Frontal cortex (tissue), 3 donors: ENCODE measurements at regions not wholly inside any gene's neighbourhood (a gene's known extent, or its start where the extent isn't known, plus 50 kb on each side); places are given as distances from the start of the nearest gene placed in this dataset.
A peak's percentile ranks its signal among the peaks of the same experiment; 100 is the strongest.
"Not testable (repeated sequence)": the region's sequence is repeated elsewhere in the genome, so short reads cannot be mapped to it uniquely, and the experiment has no call there.

Source experiments
- DNase-seq, 2 donors: peaks; one replicate each; pipeline ENCODE4 v3.0.0; 2012; ENCODE audit warnings: low spot score in 2 of 2
- FAIRE-seq: peaks from 2 replicates; lab custom pipeline; 2012; peaks lifted over from hg19 to GRCh38; lab: Jason Lieb, UNC
- donor health status: control.
- donor health status: control.
- donor health status: control.

DNA sequence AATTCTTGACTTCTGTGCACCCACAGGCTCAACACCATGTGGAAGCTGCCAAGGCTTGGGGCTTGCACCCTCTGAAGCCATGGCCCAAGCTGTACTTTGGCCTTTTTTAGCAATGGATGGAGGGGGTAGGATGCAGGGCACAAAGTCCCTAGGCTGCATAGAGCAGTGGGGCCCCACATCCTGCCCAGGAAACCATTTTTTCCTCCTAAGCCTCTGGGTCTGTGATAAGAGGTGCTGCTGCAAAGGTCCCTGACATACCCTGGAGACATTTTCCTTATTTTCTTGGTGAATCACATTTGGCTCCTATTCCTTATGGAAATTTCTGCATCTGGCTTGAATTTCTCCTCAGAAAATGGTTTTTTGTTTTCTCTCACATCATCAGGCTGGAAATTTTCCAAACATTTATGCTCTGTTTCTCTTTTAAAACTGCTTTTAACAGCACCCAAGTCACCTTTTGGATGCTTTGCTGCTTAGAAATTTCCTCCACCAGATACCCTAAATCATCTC lies 482.7 kb upstream of the TLE4 start:
- FAIRE-seq: no peak
- DNase-seq: no peak

DNA sequence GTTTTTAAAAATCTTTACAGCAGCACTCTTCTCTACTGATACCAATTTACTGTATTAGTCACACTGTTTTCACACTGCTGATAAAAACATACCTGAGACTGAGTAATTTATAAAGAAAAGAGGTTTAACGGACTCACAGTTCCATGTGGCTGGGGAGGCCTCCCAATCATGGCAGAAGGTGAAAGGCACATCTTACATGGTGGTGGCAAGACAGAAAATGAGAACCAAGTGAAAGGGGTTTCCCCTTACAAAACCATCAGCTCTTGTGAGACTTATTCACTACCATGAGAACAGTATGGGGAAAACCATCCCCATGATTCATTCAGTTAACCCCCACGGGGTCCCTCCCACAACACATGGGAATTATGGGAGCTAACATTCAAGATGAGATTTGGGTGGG lies 481.9 kb upstream of the TLE4 start:
- not testable (repeated sequence) for DNase-seq, FAIRE-seq

DNA sequence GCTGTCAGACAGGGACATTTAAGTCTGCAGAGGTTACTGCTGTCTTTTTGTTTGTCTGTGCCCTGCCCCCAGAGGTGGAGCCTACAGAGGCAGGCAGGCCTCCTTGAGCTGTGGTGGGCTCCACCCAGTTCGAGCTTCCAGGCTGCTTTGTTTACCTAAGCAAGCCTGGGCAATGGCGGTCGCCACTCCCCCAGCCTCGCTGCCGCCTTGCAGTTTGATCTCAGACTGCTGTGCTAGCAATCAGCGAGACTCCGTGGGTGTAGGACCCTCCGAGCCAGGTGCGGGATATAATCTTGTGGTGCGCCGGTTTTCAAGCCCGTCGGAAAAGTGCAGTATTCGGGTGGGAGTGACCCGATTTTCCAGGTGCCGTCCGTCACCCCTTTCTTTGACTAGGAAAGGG lies 468.5 kb upstream of the TLE4 start:
- FAIRE-seq, DNase-seq: not testable (repeated sequence)

DNA sequence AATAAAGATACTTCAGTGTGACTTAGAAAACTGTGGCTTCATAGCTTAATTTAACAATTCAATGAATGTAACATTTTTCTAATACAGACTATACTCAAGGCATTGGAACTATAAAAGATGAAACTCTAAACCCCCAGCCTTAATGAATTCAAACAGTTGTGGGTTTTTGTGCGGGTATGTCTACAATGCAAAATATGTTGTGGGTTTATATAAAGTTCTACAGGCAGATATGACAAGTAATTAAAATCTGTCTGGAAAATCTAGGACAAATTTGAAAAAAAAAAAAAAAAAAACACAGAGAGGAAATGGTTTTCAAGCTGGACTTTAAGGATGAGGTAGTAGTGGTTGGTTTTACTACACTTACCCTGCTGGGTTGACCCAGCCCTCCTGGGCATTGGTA lies 467.5 kb upstream of the TLE4 start:
- FAIRE-seq: no peak
- no peak for DNase-seq

DNA sequence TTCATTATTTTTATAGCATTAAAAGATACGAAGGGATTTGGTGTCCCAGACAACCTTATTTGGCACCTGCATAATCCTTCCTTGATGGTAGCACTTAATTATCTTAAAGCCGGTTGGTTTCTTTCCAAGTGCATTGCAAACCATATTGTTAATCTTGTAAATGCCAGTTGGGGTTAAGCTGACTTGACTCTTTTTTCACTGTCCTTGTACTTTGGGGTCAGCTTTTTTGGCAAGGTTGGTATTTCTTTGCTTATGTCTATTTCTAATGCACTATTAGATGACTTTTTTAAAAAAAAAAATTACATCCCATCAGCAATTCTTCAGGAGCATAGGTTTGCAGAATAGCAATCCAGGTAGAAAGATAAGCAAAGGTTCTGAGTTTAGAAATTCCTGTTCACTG lies 466.8 kb upstream of the TLE4 start:
- DNase-seq (no peak), FAIRE-seq (no peak)

DNA sequence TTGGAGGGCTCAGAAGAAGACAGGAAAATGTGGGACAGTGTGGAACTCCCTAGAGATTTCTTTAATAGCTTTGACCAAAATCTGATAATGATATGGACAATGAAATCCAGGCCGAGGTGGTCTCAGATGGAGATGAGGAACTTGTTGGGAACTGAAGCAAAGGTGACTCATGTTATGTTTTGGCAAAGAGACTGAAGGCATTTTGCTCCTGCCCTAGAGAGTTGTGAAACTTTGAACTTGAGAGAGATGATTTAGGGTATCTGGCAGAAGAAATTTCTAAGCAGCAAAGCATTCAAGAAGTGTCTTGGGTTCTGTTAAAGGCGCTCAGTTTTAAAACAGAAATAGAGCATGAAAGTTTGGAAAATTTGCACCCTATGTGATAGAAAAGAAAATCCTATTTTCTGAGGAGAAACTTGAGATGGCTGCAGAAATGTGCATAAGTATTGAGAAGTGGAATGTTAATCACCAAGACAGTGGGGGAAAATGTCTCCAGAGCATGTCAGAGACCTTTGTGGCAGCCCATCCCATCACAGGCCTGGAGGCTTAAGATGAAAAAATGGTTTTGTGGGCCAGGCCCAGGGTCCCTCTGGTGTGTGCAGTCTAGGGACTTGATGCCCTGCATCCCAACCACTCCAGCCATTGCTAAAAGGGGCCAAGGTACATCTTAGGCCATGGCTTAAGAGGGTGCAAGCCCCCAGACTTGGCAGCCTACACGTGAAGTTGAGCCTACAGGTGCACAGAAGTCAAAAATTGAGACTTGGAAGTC lies 463.7 kb upstream of the TLE4 start:
- no peak for FAIRE-seq
- no peak for DNase-seq

DNA sequence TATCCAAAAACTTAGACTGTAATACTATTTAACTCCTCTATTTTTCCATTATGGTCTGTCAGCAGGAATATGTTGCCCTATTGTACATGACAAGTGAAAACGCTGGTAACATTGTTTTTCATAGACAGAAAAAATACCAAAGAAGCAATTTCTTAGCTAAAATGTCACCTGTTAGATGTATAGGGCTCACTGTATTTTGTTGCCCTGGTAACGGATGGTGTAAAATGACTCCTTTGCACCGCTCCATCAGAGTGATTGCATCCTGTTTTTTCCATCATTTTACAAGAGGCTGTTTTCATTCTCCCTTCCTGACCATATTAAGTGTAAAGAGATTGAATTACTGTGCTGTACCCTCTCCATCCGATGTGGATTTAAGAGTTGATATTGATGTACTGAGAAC lies 460.1 kb upstream of the TLE4 start:
- no peak for DNase-seq
- no peak for FAIRE-seq

DNA sequence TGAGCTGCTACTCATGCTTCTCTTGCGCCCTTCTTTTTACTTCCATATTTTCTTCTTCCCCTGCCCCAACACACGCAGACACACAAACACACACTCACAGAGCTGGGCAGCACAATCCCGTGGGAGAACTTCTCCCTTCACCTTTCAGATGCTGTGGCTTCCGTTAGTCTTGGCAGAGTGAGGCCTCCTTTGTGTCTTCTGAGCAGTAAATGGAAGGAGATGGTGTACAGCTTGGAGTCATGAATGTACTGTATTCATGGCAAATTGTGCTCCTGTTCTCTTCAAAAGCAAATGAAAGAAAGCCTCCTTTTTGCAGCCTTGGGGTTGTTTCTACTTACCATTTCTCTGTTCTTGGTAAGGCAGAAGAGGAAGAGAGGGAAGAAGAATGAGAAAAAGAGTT lies 456.6 kb upstream of the TLE4 start:
- no peak for DNase-seq
- FAIRE-seq: no peak

DNA sequence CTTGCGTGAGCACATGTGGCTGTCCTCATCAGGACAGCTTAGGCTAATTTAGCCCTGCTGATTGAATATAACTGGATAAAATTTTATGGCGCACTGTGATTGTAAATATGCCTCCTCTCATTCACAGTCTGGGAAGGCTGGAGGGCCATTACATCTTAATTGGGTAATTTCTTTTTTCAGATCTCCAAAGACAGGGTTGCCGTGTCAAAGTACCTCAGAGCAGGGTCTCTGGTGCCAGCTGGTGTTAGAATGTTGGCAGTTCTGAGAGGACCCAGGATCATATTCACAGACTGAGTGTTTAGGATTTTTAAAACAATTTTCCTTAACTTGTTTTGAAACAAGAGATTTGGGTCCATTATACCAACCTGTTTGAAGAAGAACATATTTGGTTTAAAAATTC lies 455.7 kb upstream of the TLE4 start:
- DNase-seq: no peak
- FAIRE-seq: no peak

DNA sequence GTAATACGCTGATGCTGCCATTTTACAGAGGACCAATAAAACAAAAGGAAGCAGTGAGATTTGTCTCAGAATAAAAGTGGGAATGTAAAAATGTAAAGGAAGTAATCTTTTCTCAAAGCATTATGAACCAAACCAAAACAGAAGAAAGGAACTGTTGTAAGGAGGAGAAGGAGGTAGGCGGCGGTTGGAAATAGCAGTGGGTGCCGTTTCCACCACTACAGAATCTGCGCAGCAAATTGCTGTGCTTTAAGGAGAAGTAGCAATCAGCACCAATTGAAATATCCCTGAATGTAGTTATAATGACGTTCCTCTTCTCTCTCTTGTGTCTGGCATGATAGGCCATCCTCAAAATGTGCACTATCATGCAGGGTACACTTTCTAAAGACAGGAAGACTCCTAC lies 455.1 kb upstream of the TLE4 start:
- FAIRE-seq (no peak), DNase-seq (no peak)

DNA sequence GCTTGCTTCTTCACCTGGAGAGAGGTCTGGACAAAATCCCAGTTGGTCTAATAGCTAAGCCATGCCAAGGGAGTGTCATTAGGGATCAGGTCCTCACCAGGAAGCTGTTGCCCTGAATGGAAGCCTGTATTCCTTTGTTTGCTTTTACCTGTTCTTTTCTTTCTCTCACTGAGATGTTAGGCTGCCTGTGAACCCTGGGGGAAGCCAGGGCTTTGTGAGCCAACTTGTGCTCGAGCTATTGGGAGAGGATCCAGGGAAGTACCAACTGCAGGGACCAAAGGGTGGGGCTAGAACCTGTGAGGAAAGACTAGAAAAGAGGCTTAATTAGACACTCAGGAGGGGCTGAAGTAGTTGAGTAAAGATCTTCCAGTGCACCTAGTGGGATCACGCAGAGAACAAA lies 451.2 kb upstream of the TLE4 start:
- FAIRE-seq: no peak
- DNase-seq: no peak

DNA sequence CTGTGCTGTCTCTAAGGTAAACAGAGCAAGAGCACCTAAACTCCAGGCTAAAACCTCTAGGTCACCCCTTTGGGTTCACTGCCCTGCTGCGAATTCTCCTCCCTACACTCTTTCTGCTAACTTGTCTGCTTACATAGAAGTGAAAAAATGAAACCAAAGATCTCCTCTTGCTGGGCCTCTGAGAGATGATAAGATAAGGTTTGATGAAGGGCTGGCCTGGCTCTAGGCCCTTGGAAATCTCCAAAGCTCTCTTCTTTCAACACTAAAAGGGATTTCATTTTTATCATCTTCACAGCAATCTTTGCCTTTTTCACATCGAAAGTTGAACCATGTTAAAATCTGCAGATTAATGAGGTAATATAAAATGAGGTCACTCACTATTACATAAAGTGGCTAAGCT lies 450.8 kb upstream of the TLE4 start:
- no peak for DNase-seq
- no peak for FAIRE-seq

DNA sequence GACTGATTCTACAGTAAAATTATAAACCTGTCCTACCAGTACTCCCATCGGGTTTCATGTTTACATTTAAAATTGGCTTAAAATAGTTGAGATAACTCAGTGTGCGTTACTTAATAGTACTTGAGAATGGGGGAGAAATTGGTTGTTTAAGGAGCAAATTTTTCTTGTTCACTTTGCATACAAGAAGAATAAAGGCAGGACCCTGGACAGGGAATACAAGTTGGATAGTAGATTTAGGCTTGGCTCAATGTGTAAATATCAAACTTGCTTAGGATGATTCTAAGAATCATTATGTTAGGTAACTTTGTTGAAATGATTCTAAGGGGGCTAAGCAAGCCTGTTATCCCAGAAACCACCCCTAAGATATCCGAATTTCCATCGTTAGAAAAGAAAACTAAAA lies 448.4 kb upstream of the TLE4 start:
- FAIRE-seq (no peak), DNase-seq (no peak)

DNA sequence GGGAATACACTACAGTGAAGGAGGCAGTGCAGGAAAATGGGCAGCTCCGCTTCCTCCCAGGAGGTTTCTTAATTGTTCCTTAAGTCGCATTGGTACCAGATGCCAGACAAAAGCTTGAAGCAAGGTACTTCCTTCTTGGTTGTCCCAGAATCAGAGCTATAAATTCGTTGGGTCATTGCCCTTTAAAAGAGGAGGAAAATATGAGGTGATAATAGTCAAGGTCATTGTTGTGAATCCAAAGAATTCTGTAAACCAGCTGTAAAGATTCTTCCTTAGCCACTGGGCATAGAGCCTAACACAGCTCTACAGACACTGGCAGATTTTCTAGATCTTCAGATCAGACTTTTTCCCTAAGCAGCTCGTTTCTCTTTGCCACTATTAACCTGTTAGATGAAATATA lies 444.1 kb upstream of the TLE4 start:
- FAIRE-seq (no peak), DNase-seq (no peak)

DNA sequence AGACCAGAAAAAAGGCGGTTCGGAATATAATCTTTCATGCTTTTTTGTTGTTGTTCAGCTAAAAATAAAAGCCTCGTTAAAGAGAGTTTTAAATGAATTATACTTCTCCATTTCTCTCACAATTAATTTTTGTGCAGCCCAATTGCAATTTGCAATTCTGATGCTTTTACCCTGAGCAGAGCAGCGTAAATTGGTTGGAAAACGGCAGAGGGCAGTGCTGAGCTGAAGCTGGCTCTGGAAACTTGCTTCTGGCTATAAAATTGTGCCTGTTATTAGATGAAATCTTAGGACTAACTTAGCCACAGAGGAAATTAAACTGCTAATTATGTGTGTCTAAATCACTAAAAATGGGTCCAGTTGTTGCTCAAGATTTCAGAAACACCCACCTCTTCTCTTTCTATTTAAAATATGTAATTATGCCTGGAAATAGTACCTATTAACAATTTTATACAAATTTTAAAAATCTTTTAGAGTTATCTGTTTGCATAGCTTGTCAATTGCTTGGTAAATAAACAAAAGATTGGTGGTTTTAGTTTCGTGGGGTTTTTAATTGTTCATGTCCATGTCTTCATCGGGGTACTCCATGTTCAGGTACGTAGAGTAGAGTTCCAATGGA lies 441.8 kb upstream of the TLE4 start:
- FAIRE-seq: peak; percentile 72
- DNase-seq: peak; percentile 2 to 16

DNA sequence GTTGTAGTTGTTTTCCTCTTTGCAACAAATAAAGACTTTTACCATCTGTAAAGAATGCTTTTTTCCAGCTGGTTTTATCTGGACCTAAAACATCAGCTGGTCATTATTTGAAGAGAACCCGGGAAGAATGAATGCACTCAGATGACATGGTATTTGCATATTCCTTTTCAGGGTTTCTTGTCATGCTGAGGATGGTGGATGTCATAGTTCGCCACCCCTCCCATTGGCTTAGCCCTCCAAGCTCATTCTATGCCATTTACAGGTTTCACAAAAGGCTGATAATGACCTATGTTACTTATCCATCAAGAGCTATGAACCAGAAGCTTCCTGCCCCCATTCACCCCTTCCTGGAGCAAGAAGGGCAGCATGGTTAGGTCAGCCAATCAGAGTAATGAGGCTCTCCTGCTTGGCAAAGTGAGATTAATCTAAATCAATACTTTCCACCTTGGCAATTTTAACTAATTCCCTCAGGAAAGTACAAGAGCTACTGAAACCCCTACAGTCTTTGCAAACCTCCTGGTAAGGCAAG lies 440.5 kb upstream of the TLE4 start:
- no peak for FAIRE-seq
- DNase-seq: no peak

DNA sequence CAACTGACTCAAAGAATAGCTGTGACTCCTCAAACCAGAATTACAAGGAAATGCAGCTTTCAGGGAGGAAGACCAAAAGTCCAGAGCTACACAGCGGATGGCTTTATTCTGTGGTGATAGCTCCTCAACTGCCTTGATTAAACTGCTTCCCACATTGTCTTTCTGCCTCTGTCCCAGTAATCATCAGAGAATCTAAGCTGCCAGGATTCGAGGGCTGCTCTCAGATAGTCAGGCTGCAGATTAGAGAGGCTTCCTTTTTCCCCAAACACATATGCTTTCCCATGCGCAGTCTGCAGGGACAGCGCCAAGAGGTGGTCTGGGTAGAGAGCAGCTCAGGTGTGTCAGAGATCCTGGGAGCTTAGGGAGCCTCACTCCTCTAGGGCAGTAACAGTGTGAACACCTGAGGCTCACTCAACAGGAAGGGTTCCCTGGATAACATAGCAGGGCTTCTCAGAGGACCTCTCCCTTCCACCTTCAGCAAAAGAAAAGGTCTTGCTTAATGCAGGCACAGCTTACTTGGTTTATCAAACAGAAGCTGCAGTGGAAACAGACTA lies 439.9 kb upstream of the TLE4 start:
- FAIRE-seq (no peak), DNase-seq (no peak)

DNA sequence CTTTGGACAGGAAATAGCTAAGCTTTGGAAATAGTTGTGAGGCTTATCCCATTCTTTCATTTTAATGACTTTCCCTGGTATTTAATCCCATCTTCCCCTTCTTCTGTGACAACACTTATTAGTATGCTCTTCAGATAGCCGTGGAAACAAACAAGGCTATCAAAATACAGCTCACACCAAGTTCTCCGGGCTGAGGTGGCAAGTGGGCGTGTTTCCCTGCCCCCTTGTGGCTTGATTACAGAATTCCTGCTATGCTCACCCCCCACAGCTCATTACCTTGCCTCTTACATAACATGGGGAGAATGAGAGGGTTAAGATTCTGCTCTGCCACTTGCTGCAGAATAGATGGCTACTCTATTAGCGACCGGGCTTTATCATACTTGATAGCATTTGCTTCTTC lies 437.1 kb upstream of the TLE4 start:
- FAIRE-seq (no peak), DNase-seq (no peak)

DNA sequence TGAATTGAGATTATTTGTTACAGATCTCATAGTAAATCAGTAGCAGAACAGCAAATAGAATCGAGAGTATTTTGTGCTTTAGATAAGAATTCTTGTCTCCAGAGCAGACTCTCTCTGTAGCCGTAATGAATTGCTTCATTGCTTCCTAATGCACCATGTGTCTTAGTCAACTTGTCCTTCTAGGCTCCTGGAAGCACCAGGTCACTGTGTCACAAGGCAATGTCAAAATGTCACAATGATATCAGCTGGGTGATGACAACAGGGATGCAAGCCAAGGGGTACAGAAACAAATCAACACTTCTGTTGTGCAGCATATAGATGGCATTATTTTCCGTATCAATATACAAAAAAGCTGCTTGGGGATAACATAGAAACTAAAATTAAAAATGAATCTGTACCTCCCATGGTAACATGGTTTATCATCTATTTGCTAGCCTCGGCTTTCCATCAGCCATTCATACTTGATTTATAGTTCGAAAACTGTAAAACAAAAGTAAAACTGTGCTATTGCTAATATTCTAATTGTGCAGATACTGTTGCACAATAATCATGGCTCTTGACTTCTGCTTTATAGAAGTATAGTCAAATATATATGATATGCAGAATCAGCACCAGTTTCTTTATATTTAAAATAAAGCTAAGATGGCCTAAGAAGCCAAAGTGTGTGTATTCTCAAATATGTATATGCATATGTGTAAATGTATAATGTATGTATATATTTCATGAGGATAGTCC lies 435.9 kb upstream of the TLE4 start:
- FAIRE-seq: no peak
- no peak for DNase-seq

DNA sequence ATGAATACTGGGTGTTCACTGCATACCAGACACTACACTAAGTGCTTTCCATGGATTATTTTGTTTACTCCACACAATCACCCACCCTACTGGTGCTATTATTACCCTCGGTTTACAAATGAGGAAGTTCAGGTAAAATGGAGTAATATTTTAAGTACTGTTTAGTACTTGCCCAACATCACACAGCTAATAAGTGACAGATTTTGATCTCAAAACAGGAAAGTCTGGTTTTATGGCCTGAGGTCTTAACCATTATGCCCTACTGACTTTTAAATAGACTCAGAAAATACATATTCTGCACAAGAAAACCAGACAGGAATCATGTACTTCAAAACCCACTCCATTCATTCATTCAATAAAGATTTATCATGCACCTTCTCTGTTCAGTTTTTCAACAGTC lies 431.0 kb upstream of the TLE4 start:
- no peak for FAIRE-seq
- DNase-seq: no peak

DNA sequence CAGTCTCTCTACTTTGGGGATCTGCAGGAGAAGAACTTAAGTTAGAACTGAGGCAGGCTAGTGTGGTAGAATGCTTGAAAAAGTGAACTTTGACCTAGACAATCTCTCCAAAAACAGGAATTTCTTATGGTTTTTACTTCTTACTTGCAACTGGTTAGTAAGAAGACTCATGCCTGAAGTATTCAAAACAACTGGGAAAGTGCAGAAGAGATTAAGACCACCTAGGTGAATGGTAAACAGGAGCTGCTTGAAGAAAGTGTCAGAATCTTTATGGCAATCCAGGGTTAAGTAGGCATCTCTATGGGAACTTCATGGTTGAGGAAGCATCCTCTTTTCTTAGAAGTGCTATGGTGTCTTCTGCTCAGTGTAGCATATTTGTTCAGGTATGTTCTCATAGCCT lies 428.6 kb upstream of the TLE4 start:
- DNase-seq: no peak

More for the DNA sequence above, 428.6 kb upstream of the TLE4 start:
- FAIRE-seq: no peak
